ENCODE measurements at regions not wholly inside any gene's neighbourhood (a gene's known extent, or its start where the extent isn't known, plus 50 kb on each side); places are given as distances from the start of the nearest gene placed in this dataset.
"Not testable (repeated sequence)": the region's sequence is repeated elsewhere in the genome, so short reads cannot be mapped to it uniquely, and the experiment has no call there.

DNA sequence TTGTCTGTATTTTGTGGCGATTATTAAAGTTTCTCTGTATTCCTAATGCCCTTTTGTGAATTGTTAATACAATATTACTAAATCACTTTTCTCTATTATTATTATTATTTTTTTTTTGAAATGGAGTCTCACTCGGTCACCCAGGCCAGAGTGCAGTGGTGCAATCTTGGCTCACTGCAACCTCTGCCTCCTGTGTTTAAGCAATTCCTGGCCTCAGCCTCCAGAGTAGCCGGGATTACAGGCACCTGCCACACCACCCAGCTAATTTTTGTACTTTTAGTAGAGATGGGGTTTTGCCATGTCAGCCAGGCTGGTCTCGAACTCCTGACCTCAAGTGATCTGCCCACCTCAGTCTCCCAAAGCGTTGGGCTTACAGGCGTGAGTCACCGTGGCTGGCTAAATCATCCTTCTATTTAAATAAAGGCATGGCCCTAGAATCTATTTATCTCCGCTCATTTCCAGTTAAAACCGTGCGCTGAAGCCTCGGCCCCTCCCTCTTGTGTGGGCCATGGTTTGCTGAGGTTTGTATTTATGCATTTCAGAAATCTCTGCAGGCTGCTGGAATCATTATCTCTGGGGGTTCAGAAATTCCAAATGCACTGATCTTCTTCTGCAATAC is 1136.4 kb upstream of the TMEM132C start:
- Histone ChIP-seq H3K36me3 (ENCODE audit: control insufficient read depth, insufficient read depth, low read length) (no peaks in the 10 kb centered on the region), H3K4me3 (ENCODE audit: low read depth, low read length) (no peak overlapping the region), H3K27me3 (ENCODE audit: control insufficient read depth, insufficient read depth, low read length) (no peaks in the 10 kb centered on the region)
- DNase-seq (ENCODE audit: low read depth): no peak
- ChIA-PET CTCF (interaction anchor here (0.6 kb wide), 1 partner anchor 158 kb away, joined by 3 read pairs; no protein-coding TSS in a partner anchor), POLR2A (no interaction called here)
- TF ChIP-seq, protein P1, sequence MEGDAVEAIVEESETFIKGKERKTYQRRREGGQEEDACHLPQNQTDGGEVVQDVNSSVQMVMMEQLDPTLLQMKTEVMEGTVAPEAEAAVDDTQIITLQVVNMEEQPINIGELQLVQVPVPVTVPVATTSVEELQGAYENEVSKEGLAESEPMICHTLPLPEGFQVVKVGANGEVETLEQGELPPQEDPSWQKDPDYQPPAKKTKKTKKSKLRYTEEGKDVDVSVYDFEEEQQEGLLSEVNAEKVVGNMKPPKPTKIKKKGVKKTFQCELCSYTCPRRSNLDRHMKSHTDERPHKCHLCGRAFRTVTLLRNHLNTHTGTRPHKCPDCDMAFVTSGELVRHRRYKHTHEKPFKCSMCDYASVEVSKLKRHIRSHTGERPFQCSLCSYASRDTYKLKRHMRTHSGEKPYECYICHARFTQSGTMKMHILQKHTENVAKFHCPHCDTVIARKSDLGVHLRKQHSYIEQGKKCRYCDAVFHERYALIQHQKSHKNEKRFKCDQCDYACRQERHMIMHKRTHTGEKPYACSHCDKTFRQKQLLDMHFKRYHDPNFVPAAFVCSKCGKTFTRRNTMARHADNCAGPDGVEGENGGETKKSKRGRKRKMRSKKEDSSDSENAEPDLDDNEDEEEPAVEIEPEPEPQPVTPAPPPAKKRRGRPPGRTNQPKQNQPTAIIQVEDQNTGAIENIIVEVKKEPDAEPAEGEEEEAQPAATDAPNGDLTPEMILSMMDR (IDR thresholded peaks at IDR 0.05; ENCODE audit: insufficient read depth, low read depth, low read length): no peak

DNA sequence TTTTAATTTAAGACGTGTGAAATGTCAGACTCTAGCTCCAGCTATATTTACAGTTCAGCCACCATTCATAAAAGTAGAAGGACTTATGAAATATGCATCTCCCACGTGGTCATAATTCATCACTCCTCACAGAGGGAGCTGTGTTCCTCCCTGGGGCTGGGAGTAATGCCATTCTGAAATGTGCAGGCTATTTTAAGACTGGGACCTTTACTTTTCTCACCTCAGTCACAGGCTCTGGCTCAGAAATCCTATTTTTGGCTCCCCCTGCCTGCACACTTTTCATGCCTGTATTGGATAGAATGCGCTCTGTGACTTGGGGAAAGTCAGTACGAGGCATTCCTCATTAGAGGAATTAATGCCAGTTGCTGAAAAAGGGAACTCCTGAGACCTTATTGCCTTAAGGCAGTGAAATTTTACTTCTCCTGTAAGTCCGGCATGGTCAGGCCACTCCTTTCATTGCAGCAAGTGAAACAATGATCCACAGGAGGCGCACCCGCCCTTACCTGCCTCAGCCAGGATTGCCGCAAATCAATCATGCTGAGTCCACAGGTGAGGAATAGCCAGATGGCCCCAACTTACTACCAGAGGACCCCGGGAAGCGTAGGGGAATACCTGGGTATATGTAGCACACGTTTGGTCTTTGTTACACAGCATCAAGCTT is 1133.2 kb upstream of the TMEM132C start:
- ChIA-PET CTCF (interaction anchor here (1.6 kb wide), 1 partner anchor 25 kb away, joined by 4 read pairs; no protein-coding TSS in a partner anchor), POLR2A (no interaction called here)
- DNase-seq (ENCODE audit: low read depth): no peak
- H3K27me3 ChIP-seq (ENCODE audit: control insufficient read depth, insufficient read depth, low read length): no peaks in the 10 kb centered on the region
- TF ChIP-seq, protein P1 (IDR thresholded peaks at IDR 0.05; ENCODE audit: insufficient read depth, low read depth, low read length): 0 out of 2 replicates have a peak, but pooled peaks have one; percentile 4
- H3K4me3 ChIP-seq (ENCODE audit: low read depth, low read length): no peak overlapping the region
- no peaks in the 10 kb centered on the region for H3K36me3 ChIP-seq (ENCODE audit: control insufficient read depth, insufficient read depth, low read length)

DNA sequence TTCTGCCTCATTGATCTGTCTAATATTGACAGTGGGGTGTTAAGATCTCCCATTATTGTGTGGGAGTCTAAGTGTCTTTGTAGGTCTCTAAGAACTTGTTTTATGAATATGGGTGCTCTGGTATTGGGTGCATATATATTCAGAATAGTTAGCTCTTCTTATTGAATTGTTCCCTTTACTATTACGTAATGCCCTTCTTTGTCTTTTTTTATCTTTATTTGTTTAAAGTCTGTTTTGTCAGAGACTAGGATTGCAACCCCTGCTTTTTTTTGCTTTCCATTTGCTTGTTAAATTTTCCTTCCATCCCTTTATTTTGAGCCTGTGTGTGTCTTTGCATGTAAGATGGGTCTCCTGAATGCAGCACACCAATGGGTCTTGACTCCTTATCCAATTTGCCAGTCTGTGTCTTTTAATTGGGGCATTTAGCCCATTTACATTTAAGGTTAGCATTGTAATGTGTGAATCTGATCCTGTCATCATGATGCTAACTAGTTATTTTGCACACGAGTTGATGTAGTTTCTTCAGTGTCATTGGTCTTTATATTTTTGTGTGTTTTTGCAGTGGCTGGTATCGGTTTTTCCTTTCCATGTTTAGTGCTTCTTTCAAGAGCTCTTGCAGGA is 1126.0 kb upstream of the TMEM132C start:
- H3K36me3 ChIP-seq (ENCODE audit: control insufficient read depth, insufficient read depth, low read length); DNase-seq (ENCODE audit: low read depth); H3K4me3 ChIP-seq (ENCODE audit: low read depth, low read length); POLR2A ChIA-PET; H3K27me3 ChIP-seq (ENCODE audit: control insufficient read depth, insufficient read depth, low read length): not testable (repeated sequence)
- CTCF ChIA-PET: interaction anchor here (1.6 to 1.8 kb wide), 2 partner anchors 32 to 152 kb away, joined by 5 to 8 read pairs; no protein-coding TSS in a partner anchor

DNA sequence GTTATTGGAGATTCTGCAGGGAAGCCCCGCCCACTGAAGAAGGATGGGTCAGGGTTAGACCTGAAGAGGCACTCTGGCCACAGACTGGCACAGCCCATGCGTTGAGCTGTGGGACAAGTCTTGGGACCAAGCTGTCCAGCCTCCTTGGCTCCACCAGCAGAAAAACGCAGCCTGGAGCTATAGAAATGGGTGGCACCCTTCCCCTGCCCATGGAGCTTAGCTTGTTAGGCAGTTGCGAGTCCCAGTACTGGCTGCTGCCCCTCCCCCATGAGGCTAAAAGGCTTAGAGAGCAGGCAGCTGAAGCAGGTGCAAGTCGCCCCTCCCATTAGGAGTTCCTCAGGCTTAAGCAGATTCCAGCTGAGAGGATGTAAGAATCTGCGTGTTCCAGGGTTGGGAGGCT is 1124.0 kb upstream of the TMEM132C start:
- ChIA-PET POLR2A (no interaction called here), CTCF (no interaction called here)
- Histone ChIP-seq H3K4me3 (ENCODE audit: low read depth, low read length) (no peak overlapping the region), H3K36me3 (ENCODE audit: control insufficient read depth, insufficient read depth, low read length) (no peaks in the 10 kb centered on the region), H3K27me3 (ENCODE audit: control insufficient read depth, insufficient read depth, low read length) (no peaks in the 10 kb centered on the region)
- TF ChIP-seq, protein P1 (IDR thresholded peaks at IDR 0.05; ENCODE audit: insufficient read depth, low read depth, low read length): no peak
- no peak for DNase-seq (ENCODE audit: low read depth)

DNA sequence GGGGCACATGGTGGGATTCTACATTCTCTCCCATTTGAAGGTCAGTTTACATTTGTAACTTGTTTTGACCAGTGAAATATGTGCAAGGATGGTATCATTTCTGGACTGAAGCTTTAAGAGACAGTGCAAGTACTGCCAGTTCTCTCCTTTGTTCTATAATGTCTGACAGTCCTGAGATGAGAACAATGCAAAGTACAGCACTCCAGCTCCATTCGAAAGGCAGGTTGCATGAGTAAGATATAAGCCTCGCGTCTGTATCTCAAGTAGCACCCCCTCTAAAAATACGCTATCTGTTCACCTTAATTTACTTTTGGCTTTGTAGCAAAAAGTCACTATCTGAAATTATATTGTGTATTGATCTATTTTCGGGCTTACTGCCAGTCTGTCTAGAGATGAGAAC is 1122.2 kb upstream of the TMEM132C start:
- Histone ChIP-seq H3K36me3 (ENCODE audit: control insufficient read depth, insufficient read depth, low read length) (no peaks in the 10 kb centered on the region), H3K27me3 (ENCODE audit: control insufficient read depth, insufficient read depth, low read length) (no peaks in the 10 kb centered on the region), H3K4me3 (ENCODE audit: low read depth, low read length) (no peak overlapping the region)
- no peak for DNase-seq (ENCODE audit: low read depth)
- ChIA-PET CTCF (no interaction called here), POLR2A (no interaction called here)
- TF ChIP-seq, protein P1 (IDR thresholded peaks at IDR 0.05; ENCODE audit: insufficient read depth, low read depth, low read length): no peak
